BJ (cell line): ENCODE measurements at regions not wholly inside any gene's neighbourhood (a gene's known extent, or its start where the extent isn't known, plus 50 kb on each side); places are given as distances from the start of the nearest gene placed in this dataset.

ENCODE experiments used
- CTCF ChIA-PET: fragments of 350-600 bp; formaldehyde crosslinking; extraction: SDS; loops from one replicate; lab custom pipeline; 2021; ENCODE audit warnings: antibody characterized with exemption, inconsistent platforms; lab: Yijun Ruan, JAX
- POLR2A ChIA-PET: fragments of 300-600 bp; sonication (Branson Sonifier 250); formaldehyde crosslinking; extraction: SDS; loops from one replicate; lab custom pipeline; 2021; ENCODE audit warnings: antibody characterized with exemption; lab: Charles Lee
- DNase-seq: peaks from one replicate; pipeline ENCODE4 v3.0.0-alpha.2; 2011; ENCODE audit warnings: low read depth
- H3K27me3 ChIP-seq: 2 replicates; pipeline ENCODE4 v1.6.0; 2011; ENCODE audit warnings: low read length; ENCODE audit not compliant: control insufficient read depth, insufficient read depth
- H3K36me3 ChIP-seq: 2 replicates; pipeline ENCODE4 v1.5.1; 2011; ENCODE audit warnings: low read length; ENCODE audit not compliant: control insufficient read depth, insufficient read depth
- H3K4me3 ChIP-seq: 2 replicates; pipeline ENCODE4 v1.5.1; 2011; ENCODE audit warnings: low read depth, mild to moderate bottlenecking, control low read depth, low read length
- CTCF ChIP-seq: IDR thresholded peaks from 2 replicates; pipeline ENCODE4 v1.5.1; 2011; ENCODE audit warnings: low read depth, mild to moderate bottlenecking, control low read depth, inconsistent platforms, low read length, moderate library complexity; ENCODE audit not compliant: insufficient read depth

- DNase-seq = no peak
- Histone ChIP-seq H3K4me3 (no peak overlapping the region), H3K27me3 (peaks cover 7% of the 10 kb centered on the region), H3K36me3 (no peaks in the 10 kb centered on the region)
- ChIA-PET POLR2A (no interaction called here), CTCF (no interaction called here)
- TF ChIP-seq CTCF = no peak
Measured at GRCh38 chr4:3673716-3674478, 92.3 kb upstream of the ADRA2C start.

GRCh38 chr4:3673176-3673575, 93.0 kb upstream of the ADRA2C start:
- TF ChIP-seq CTCF = no peak
- POLR2A ChIA-PET = no interaction called here
- Histone ChIP-seq H3K4me3 (no peak overlapping the region), H3K27me3 (peaks cover 8% of the 10 kb centered on the region), H3K36me3 (no peaks in the 10 kb centered on the region)
- no peak for DNase-seq
- CTCF ChIA-PET = no interaction called here

- no peak overlapping the region for H3K4me3 ChIP-seq
- POLR2A ChIA-PET = no interaction called here
- DNase-seq = no peak
- TF ChIP-seq CTCF = no peak
- peaks cover 6% of the 10 kb centered on the region; the same call in 1 of the 2 replicates for H3K27me3 ChIP-seq
- H3K36me3 ChIP-seq = no peaks in the 10 kb centered on the region
- CTCF ChIA-PET = no interaction called here
Measured at GRCh38 chr4:3672465-3672831, 93.7 kb upstream of the ADRA2C start.

GRCh38 chr4:3671571-3672464, 94.4 kb upstream of the ADRA2C start:
- Histone ChIP-seq H3K36me3 (no peaks in the 10 kb centered on the region), H3K4me3 (no peak overlapping the region), H3K27me3 (peaks cover 5% of the 10 kb centered on the region; the same call in 1 of the 2 replicates)
- no peak for TF ChIP-seq CTCF
- ChIA-PET CTCF (no interaction called here), POLR2A (no interaction called here)
- DNase-seq = no peak
